GM10248 (cell line): ENCODE measurements at regions not wholly inside any gene's neighbourhood (a gene's known extent, or its start where the extent isn't known, plus 50 kb on each side); places are given as distances from the start of the nearest gene placed in this dataset.

Source experiments
- CTCF ChIA-PET: fragments of 300-600 bp; sonication (Branson Sonifier 250); formaldehyde crosslinking; extraction: SDS; loops from one replicate; lab custom pipeline; 2021; ENCODE audit warnings: antibody characterized with exemption; lab: Yijun Ruan, JAX
- POLR2A ChIA-PET: fragments of 350-650 bp; sonication (Branson Sonifier 250); formaldehyde crosslinking; extraction: SDS; loops from one replicate; lab custom pipeline; 2020; ENCODE audit warnings: antibody characterized with exemption; lab: Yijun Ruan, JAX
- DNase-seq: peaks from one replicate; pipeline ENCODE4 v3.0.0; 2012; ENCODE audit errors: extremely low spot score
- TF ChIP-seq, protein P1 (sequence below): IDR thresholded peaks from 2 replicates; pipeline ENCODE4 v1.5.1; 2012; ENCODE audit warnings: mild to moderate bottlenecking, low read depth; ENCODE audit errors: extremely low read depth, missing control alignments, control extremely low read depth

DNA sequence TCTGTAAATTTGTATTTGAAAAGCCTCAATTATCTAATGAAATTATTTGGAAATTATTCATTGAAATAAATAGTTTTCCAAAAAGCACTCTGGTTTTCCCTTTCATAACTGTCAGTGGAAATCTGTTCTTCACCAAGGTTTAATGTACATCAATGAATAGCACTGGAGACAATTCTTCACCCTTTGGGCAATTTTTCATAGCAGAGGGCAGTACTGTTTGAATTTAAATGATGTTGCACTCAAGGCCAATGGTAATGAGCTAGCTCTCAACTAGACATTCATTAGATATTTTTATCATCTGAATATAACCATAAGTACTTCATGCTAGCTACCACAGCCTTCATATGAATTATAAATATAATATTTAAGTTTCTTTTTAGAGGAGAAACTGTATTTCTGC is 658.2 kb upstream of the CCDC54 start:
- DNase-seq = no peak
- POLR2A ChIA-PET = no interaction called here
- TF ChIP-seq, protein P1, sequence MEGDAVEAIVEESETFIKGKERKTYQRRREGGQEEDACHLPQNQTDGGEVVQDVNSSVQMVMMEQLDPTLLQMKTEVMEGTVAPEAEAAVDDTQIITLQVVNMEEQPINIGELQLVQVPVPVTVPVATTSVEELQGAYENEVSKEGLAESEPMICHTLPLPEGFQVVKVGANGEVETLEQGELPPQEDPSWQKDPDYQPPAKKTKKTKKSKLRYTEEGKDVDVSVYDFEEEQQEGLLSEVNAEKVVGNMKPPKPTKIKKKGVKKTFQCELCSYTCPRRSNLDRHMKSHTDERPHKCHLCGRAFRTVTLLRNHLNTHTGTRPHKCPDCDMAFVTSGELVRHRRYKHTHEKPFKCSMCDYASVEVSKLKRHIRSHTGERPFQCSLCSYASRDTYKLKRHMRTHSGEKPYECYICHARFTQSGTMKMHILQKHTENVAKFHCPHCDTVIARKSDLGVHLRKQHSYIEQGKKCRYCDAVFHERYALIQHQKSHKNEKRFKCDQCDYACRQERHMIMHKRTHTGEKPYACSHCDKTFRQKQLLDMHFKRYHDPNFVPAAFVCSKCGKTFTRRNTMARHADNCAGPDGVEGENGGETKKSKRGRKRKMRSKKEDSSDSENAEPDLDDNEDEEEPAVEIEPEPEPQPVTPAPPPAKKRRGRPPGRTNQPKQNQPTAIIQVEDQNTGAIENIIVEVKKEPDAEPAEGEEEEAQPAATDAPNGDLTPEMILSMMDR = no peak
- CTCF ChIA-PET = no interaction called here

DNA sequence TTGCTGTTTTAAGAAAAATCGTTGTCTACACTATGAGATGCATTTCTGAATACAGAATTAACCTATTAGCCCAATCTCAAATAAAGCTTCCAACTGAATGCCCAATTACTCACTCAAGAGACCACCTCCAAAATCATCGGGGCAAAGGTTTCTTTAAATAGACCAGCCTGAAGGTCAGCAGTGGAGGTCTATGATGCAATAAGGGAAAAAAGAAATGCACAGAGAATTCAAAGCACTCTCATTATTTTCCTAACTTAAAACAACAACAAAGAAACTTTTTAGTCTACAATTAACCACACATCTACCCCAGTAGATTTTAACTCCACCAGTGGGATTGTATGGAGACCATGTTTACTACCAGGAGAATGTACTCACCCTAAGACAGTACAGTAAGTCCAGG is 657.7 kb upstream of the CCDC54 start:
- ChIA-PET CTCF (interaction anchor here (1.1 to 1.2 kb wide), 2 partner anchors 9 to 21 kb away, joined by 3 to 6 read pairs; no protein-coding TSS in a partner anchor), POLR2A (no interaction called here)
- TF ChIP-seq, protein P1 = no peak
- no peak for DNase-seq

DNA sequence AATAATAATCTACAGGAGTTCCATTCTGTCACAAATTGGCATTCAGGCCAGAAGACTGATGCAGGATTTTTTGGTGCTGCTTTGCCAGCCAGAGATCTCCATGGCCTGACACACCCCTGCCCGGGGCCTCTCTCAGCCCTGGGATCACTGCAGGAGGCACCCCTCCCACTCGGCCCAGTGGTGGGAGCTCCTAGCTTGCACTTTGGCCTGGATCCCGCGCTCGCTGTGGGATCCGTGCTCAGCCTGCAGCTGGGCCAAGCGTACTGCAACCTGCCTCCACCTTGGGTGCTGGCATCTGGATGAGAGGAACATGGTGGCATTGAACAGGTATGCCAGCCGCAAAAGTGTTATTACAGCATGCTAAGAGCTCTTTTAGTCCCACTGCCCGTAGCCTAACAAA is 656.7 kb upstream of the CCDC54 start:
- TF ChIP-seq, protein P1 = no peak
- POLR2A ChIA-PET = interaction anchor here (0.6 kb wide), 1 partner anchor 883 kb away, joined by 7 read pairs; no protein-coding TSS in a partner anchor
- DNase-seq = no peak
- CTCF ChIA-PET = interaction anchor here (1.1 to 1.2 kb wide), 2 partner anchors 10 to 20 kb away, joined by 3 to 6 read pairs; no protein-coding TSS in a partner anchor

DNA sequence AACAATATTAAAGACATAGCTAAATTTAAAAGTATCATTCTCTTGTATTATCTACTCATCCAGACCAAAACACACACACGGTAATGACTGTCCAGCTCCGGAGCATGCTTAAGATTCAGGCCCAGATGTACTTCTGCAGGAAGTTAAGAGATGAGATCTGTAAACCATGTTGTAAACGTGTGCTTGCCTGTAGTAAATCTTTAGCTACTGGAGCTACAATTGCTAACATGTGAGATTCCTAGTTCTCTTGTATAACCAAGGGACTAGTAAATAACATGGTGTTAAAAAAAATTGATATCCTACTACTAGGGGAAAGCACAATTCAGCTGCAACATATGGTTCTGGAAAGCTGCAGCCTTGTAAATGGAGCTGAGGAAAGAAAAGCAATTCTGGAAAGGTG is 651.7 kb upstream of the CCDC54 start:
- ChIA-PET POLR2A (no interaction called here), CTCF (interaction anchor here (1.2 to 2.2 kb wide), 4 partner anchors 13 to 122 kb away, joined by 3 to 6 read pairs (median 4); no protein-coding TSS in a partner anchor)
- DNase-seq = no peak

DNA sequence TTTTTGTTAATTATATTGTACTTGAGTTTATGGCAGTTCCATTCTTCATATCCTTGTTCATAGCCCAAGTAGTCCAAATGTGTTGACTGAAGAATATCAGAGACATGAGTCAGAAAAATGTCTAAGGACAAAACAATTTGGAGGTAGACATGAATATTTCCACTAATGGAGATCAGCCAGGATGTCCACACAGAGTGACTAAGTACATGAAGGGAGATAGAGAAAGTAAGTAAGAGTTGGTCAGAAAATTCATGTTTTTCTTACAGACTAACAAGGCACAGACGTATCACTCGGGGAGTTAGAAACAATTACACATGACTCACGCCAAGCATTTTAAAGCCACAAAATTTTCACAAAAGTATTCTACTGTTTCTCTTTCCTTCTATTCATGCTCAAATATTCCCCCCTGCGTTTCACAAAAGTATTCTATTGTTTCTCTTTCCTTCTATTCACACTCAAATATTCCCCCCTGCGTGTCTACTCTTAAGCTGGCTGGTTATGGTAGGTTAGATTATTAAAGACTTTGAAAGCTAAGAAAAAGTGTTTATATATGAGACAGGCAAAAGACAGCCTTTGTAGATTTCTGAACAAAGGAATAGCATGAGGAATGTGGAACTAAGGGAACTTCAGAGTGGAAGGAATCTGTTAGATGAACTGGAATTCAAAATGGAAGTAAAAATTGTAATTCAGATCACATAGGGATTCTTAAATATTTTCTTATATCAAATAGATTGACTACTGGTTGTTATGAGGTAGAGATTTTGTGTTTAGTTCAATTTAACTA is 648.7 kb upstream of the CCDC54 start:
- POLR2A ChIA-PET = no interaction called here
- CTCF ChIA-PET = no interaction called here
- no peak for DNase-seq
- TF ChIP-seq, protein P1 = no peak

More for the DNA sequence above, 651.7 kb upstream of the CCDC54 start:
- TF ChIP-seq, protein P1 = no peak

DNA sequence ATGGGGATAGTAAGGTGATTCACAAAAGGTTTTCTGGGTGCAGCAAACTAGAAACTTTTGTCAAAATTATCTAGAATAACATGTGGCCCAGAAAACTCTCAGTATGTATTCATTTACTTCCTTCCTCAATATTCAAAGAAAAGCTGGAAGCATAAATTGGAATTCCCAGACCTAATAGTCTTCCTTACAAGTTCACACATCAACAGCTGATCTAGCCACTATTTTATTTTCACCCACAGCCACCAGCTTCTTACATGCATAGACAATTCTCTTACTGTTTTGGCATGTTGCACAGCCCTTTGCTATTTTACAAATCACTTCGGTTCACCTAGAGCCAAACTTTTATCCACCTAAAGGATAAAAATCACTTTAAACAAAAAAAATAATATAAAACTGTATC is 647.8 kb upstream of the CCDC54 start:
- ChIA-PET CTCF (no interaction called here), POLR2A (interaction anchor here (0.5 kb wide), 1 partner anchor 45 kb away, joined by 4 read pairs; no protein-coding TSS in a partner anchor)
- TF ChIP-seq, protein P1 = no peak
- no peak for DNase-seq
